NCI-H1105 treated with DMSO at 0.1 percent for 48 hours (cell line): ENCODE measurements at regions not wholly inside any gene's neighbourhood (a gene's known extent, or its start where the extent isn't known, plus 50 kb on each side); places are given as distances from the start of the nearest gene placed in this dataset.
A peak's percentile ranks its signal among the peaks of the same experiment; 100 is the strongest.
"Not testable (repeated sequence)": the region's sequence is repeated elsewhere in the genome, so short reads cannot be mapped to it uniquely, and the experiment has no call there.

ENCODE experiments used
- DNase-seq: peaks from one replicate; lab custom pipeline; 2025; lab: John Stamatoyannopoulos, UW

- no peak for DNase-seq
Observed at GRCh38 chr3:147672436-147672835, 263.3 kb downstream of the ZIC1 start.

- DNase-seq: no peak
Observed at GRCh38 chr3:147675761-147676160, 266.6 kb downstream of the ZIC1 start.

GRCh38 chr3:147680837-147681483, 271.8 kb downstream of the ZIC1 start:
- DNase-seq: peak; percentile 35

GRCh38 chr3:147688868-147689267, 279.7 kb downstream of the ZIC1 start:
- DNase-seq: no peak

GRCh38 chr3:147699175-147699838, 290.1 kb downstream of the ZIC1 start:
- DNase-seq: no peak

GRCh38 chr3:147701195-147701594, 292.0 kb downstream of the ZIC1 start:
- DNase-seq: no peak

GRCh38 chr3:147702509-147702908, 293.3 kb downstream of the ZIC1 start:
- no peak for DNase-seq

- DNase-seq: no peak
Observed at GRCh38 chr3:147705651-147706051, 296.5 kb downstream of the ZIC1 start.

- DNase-seq: not testable (repeated sequence)
Observed at GRCh38 chr3:147710753-147711152, 301.6 kb downstream of the ZIC1 start.

GRCh38 chr3:147712357-147712756, 303.2 kb downstream of the ZIC1 start:
- no peak for DNase-seq

GRCh38 chr3:147712758-147713157, 303.6 kb downstream of the ZIC1 start:
- DNase-seq: not testable (repeated sequence)

- no peak for DNase-seq
Observed at GRCh38 chr3:147713234-147714133, 304.3 kb downstream of the ZIC1 start.

GRCh38 chr3:147729641-147730040, 320.5 kb downstream of the ZIC1 start:
- no peak for DNase-seq

- DNase-seq: no peak
Observed at GRCh38 chr3:147730284-147730683, 321.1 kb downstream of the ZIC1 start.

GRCh38 chr3:147733217-147733616, 324.1 kb downstream of the ZIC1 start:
- no peak for DNase-seq

GRCh38 chr3:147735616-147736015, 326.5 kb downstream of the ZIC1 start:
- peak; percentile 11 for DNase-seq

GRCh38 chr3:147736226-147736625, 327.1 kb downstream of the ZIC1 start:
- DNase-seq: no peak

- DNase-seq: no peak
Observed at GRCh38 chr3:147737376-147737775, 328.2 kb downstream of the ZIC1 start.

- DNase-seq: no peak
Observed at GRCh38 chr3:147740928-147741327, 331.8 kb downstream of the ZIC1 start.

- DNase-seq: no peak
Observed at GRCh38 chr3:147744967-147745366, 335.8 kb downstream of the ZIC1 start.

- no peak for DNase-seq
Observed at GRCh38 chr3:147755310-147755709, 346.1 kb downstream of the ZIC1 start.

- DNase-seq: no peak
Observed at GRCh38 chr3:147756476-147756875, 347.3 kb downstream of the ZIC1 start.

GRCh38 chr3:147757866-147758265, 348.7 kb downstream of the ZIC1 start:
- no peak for DNase-seq
